GM21825 (cell line): ENCODE measurements at regions not wholly inside any gene's neighbourhood (a gene's known extent, or its start where the extent isn't known, plus 50 kb on each side); places are given as distances from the start of the nearest gene placed in this dataset.

Experiments
- ATAC-seq: cut with Tn5 transposase; IDR thresholded peaks from one replicate; pipeline ENCODE4 v1.9.1; 2021; ENCODE audit warnings: mild to moderate bottlenecking, moderate library complexity; ENCODE audit not compliant: unreplicated experiment

DNA sequence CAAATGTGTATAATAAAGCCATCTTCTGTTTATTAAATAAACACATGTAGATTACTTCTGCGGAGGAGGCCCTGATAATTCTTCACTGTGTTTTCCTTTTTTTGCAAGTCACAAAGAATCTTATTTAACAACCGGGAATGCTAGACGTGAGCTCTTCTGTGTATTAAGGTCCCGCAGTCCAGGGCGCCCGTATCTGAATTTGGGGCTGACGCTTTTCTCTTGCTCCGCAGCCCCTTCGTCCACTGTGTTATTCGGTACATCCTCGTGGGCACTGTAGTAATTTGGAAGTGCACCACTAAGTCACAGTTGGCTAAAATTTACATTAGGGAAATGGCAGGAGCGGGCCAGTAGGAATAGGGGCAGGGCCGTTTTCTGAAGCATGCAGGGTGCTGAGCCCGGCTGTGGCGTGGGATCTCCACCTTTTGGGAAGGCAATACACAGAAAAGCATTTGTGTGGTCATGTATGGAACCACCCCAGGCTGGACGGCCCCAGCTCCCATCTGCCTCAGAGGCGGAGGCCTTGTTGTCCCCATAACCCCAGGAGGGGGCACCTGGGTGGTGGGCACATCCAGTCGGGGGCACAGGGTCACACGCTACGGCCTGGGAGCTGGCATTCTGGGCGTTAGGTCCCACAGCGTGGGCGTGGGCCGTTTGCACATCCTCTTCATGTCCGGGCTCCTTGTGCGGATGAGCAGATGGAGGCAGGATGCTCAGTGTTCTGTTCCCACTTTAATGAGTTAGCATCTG, 258.7 kb upstream of the IRX4 start:
- ATAC-seq = no peak

DNA sequence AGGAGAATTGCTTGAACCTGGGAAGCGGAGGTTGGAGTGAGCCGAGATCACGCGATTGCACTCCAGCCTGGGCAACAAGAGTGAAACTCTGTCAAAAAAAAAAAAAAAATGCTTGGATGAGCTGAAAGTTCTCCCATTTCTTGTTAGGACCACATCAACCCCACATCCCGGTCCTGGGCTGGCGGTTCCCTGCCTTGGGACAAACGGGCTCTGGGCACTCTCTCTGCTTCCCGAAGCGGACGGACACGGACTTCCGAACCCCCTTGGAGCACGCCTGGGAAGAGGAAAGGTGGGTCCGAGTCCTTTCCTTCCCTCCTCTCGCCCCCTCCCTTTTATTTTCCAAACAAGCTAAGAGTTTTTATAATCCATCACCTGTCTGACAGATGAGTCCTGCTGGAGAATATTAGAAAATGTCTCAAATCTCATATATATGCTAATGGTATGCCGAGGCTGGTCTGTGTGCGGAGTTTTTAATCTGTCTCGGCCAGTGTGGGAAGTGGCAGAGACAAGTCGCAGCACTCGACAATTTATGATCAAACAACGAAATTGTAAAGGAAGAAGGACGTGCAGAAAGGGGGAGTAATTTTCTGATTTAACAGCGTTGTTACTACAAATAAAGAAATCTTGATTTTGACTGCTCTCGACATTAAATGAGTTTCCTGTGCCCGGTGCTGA, 257.9 kb upstream of the IRX4 start:
- ATAC-seq = no peak

- no peak for ATAC-seq
These were observed 256.8 kb upstream of the IRX4 start for GRCh38 chr5:2139478-2139877.

DNA sequence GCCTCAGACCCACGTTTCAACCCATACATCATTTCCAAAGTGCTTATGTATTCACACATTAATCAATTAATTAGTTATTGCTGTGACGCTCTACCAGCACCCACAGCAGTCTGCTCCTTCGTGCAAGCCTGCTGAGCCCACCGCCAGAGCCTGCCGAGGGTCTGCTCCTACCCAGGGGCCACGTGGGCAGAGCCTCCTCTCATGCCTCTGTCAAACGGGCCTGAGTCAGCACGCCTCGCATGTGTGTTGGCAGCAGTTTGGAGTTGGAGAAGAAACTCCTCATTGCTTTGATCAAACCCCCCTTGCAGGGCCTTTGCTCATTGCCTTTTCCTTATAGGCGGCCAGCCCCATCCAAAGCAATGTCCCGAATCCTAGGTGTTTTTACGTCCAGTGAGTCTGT, 256.2 kb upstream of the IRX4 start:
- ATAC-seq = no peak

- ATAC-seq = no peak
These were observed 254.8 kb upstream of the IRX4 start for GRCh38 chr5:2137444-2138050.

GRCh38 chr5:2136728-2137333, 254.1 kb upstream of the IRX4 start:
- no peak for ATAC-seq

DNA sequence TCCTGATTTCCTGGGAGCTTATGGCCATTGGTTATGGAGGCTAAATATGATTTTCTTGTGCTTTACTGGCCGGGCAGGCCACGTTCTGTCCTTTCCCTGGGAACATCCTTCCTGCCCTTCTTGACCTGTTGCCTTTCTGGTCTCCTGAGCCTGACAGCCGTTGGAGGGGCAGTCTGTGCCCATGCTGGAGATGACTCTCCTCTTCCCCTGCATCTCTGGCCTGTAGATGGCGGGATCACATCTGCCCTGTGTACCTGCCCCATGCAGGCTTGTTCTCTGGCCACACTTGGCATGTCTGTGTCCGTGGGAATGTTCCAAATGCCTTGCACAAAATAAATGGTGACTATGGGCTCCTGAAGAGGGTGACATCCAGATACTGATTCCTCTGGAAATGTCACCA, 253.1 kb upstream of the IRX4 start:
- no peak for ATAC-seq

DNA sequence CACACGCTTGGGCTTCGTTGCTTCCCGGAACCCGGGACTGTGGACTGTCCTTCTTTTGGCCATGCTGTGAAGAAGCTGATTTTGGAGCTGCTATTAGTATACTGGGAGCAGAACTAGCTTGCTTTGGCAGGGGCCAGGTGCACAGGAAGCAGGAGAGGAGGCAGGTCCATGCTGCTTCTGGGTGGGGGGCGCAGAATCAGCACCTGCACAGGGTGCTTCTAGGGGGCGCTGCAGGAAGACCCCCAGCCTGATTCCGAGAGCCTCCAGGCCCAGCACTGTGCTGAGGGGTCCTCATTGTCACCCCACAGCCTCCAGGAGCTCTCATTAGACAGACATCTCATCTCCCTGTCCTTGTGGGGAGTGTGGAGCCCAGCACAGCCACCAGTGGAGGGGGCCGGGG, 252.6 kb upstream of the IRX4 start:
- ATAC-seq = no peak

DNA sequence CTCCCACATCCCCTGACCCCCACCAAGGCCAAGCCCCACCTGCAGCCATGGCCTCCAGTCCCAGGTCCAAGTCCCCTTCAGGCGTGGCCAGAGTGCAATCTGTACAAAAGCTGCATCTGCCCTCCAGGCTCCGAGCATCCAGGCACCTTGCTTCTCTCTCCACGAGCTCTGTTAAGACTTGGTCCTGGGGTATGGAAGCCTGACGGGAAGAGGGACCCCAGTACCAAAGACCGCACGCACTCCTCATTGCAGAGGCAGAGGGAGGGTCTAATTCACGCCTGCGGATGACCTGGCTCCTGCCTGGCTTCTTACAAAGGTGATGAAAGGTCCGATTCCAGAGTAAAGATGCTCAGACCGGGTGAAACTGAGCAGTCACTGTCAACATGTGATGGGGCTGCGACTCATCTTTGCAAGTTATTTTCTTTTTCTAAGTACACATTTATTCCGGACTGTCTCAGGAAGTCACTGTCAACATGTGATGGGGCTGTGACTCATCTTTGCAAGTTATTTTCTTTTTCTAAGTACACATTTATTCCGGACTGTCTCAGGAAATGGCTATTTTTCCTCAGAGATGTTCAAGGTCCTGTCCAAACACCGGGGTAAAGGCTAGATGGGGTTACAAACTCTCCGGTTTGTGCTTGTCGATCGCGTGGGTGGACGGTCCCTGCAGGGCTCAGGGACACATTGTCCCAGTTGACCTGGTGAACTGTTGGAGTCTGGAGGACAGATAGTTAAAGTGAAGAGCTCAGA, 252.0 kb upstream of the IRX4 start:
- no peak for ATAC-seq

- ATAC-seq = no peak
These were observed 251.2 kb upstream of the IRX4 start for GRCh38 chr5:2133936-2134335.

DNA sequence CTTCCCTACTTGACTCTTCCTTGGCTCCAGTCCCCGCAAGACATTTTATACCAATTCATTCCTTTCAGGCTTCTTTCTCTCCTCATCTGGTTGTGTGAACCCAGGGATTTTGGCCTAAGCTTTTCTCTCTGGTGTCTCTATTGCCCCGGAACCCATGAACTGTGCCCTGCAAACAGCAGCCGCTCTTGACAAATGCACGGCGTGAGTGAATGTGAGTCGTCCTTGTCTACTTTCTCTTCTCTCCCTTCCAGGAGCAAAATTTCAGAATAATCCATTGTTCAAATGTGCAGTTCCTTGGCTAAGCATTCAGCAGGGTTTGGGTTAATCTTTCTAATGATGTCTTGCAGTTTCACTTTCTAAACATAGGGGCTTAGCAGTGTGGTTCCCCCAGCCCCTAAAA, 250.4 kb upstream of the IRX4 start:
- no peak for ATAC-seq

GRCh38 chr5:2132497-2132847, 249.7 kb upstream of the IRX4 start:
- ATAC-seq = no peak

- ATAC-seq = no peak
These were observed 249.2 kb upstream of the IRX4 start for GRCh38 chr5:2131826-2132496.

DNA sequence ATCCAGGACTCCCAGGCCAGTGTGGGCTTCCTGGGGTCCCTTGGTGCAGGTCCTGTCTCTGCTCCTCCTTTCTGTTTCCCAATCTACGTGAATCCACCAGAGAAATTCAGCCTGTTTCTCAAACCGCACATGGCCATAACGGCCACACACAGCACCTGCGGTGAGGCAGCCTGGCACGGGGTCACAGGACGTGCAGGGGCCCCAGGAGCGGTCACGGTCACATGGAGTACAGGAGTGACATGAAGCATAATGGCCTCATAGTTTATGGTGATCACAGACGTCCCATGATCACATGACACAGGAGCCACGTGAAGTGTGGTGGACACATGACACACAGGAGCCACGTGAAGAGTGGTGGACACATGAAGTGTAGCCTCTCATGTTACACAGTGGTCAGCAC, 248.5 kb upstream of the IRX4 start:
- no peak for ATAC-seq

- ATAC-seq = no peak
These were observed 247.6 kb upstream of the IRX4 start for GRCh38 chr5:2130361-2130760.

- ATAC-seq = no peak
These were observed 247.0 kb upstream of the IRX4 start for GRCh38 chr5:2129568-2130272.

DNA sequence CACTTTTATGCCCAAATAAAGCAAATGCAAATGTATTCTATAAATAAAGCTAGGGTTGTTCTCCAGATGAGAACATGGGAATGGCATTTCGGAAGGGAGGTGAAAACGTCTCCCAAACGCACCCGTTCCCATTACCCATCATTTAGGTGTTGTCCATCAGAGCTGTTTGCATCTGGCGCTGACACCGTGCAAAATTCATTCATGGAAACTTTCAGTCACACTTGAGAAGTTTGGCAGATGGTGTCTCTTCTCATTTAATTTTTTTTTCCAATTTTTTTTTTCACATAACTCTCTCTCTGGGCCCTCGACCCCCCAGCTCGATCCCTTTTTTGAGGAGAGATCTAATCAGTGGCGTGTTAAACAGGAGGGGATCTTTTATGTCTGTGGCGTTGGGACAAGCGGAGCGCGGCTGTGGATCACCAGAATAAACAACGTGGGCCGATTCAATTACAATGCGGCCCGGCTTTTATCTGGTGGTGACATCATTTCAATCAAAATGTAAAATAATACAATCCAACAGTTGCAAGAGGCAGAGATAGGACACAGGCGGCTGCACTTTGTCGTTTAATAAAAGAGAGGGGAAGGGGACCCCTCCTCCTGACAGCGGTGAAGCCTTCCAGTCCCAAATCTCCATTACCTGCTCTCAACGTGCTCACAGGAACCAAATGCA, 246.1 kb upstream of the IRX4 start:
- no peak for ATAC-seq

DNA sequence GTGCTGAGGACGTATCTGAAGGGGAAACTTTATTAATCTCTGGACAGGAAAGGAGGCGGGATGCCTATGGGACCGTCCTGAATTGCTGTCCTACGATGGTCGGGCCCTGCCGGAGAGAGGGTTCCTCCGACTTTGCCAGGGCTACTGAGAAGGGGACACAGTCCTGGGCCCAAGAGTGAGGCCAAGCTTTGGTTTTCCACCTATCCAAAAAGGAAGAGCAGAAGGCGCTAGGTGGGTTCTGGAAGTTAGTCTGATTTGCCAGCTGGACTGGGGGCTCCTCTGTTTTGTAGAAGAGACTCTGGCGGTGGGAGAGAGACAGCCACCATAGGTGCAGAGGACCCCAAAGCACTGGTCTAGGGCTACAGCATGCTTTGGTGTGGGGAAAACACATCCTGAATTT, 243.8 kb upstream of the IRX4 start:
- ATAC-seq = no peak

DNA sequence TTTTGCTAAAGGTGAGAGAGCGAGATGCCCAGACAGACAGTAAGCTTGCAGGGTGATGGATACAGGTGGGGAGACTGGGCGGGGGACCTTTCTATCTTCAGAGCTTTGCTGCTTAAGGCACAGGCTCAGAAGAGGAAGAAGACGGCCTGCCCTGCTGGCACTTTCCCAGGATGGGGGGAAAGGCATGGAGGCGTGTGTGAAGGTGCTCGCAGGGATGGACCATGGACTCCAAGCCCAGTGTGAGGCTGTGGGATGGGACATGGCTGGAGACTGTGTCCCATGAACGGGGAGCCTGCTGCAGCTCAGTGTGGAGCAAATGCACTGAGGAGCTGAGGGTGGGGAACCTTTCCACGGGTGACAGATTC, 243.2 kb upstream of the IRX4 start:
- ATAC-seq = no peak
